ENCODE measurements at regions not wholly inside any gene's neighbourhood (a gene's known extent, or its start where the extent isn't known, plus 50 kb on each side); places are given as distances from the start of the nearest gene placed in this dataset.

GRCh38 chr5:100722657-100723056 is 180.4 kb downstream of the ST8SIA4 start:
- TF ChIP-seq EZH2 (IDR thresholded peaks at IDR 0.05; ENCODE audit: borderline replicate concordance, insufficient read depth, low read length, poor library complexity, severe bottlenecking) (no peak), REST (IDR thresholded peaks at IDR 0.05; ENCODE audit: borderline replicate concordance) (no peak), CTCF (IDR thresholded peaks at IDR 0.05; ENCODE audit: poor library complexity, severe bottlenecking) (no peak), EP300 (conservative IDR thresholded peaks at IDR 0.05; ENCODE audit: poor library complexity, severe bottlenecking) (no peak), MXI1 (conservative IDR thresholded peaks at IDR 0.05; ENCODE audit: poor library complexity, severe bottlenecking) (no peak), POLR2AphosphoS5 (IDR thresholded peaks at IDR 0.05) (no peak), SMC3 (conservative IDR thresholded peaks at IDR 0.05; ENCODE audit: poor library complexity) (no peak), TAF1 (IDR thresholded peaks at IDR 0.05; ENCODE audit: low read depth) (no peak), RAD21 (conservative IDR thresholded peaks at IDR 0.05) (no peak)
